ENCODE measurements at regions not wholly inside any gene's neighbourhood (a gene's known extent, or its start where the extent isn't known, plus 50 kb on each side); places are given as distances from the start of the nearest gene placed in this dataset.

- H3K79me2 ChIP-seq (replicated peaks; ENCODE audit: insufficient read depth, low read length) = no peaks in the 10 kb centered on the region
- TF ChIP-seq MXI1 (conservative IDR thresholded peaks at IDR 0.05; ENCODE audit: poor library complexity, severe bottlenecking) (no peak), EP300 (conservative IDR thresholded peaks at IDR 0.05; ENCODE audit: poor library complexity, severe bottlenecking) (no peak), POLR2AphosphoS5 (IDR thresholded peaks at IDR 0.05) (no peak), REST (IDR thresholded peaks at IDR 0.05; ENCODE audit: borderline replicate concordance) (no peak), RAD21 (conservative IDR thresholded peaks at IDR 0.05) (no peak), TAF1 (IDR thresholded peaks at IDR 0.05; ENCODE audit: low read depth) (no peak), CTCF (IDR thresholded peaks at IDR 0.05; ENCODE audit: poor library complexity, severe bottlenecking) (no peak), EZH2 (IDR thresholded peaks at IDR 0.05; ENCODE audit: borderline replicate concordance, insufficient read depth, low read length, poor library complexity, severe bottlenecking) (no peak), SMC3 (conservative IDR thresholded peaks at IDR 0.05; ENCODE audit: poor library complexity) (no peak)
- no peaks in the 10 kb centered on the region for H3K9me3 ChIP-seq (ENCODE audit: low read length)
- no peak overlapping the region for H3K9ac ChIP-seq (ENCODE audit: low read length)
- no peak overlapping the region for H3K27ac ChIP-seq (ENCODE audit: low read length)
- no peaks in the 10 kb centered on the region for H3K9me2 ChIP-seq (ENCODE audit: insufficient read depth, low read length)
- H3K27me3 ChIP-seq (ENCODE audit: insufficient read depth, low read depth, low read length) = no peaks in the 10 kb centered on the region
- H3F3A ChIP-seq (ENCODE audit: insufficient read depth, low read length, poor library complexity, severe bottlenecking) = no peaks in the 10 kb centered on the region
- no peaks in the 10 kb centered on the region for H4K20me1 ChIP-seq (ENCODE audit: insufficient read depth)
- H3K4me3 ChIP-seq (ENCODE audit: low read length) = no peak overlapping the region
- H3K36me3 ChIP-seq (ENCODE audit: insufficient read depth, low read length) = no peaks in the 10 kb centered on the region
- no peak overlapping the region for H2AFZ ChIP-seq (ENCODE audit: low read depth, low read length)
- no peak overlapping the region for H3K4me2 ChIP-seq (ENCODE audit: low read length)
Measured at GRCh38 chr11:121938076-121938475, 177.9 kb downstream of the BLID start.

- Histone ChIP-seq H3F3A (ENCODE audit: insufficient read depth, low read length, poor library complexity, severe bottlenecking) (no peaks in the 10 kb centered on the region), H3K4me2 (ENCODE audit: low read length) (no peak overlapping the region), H3K4me3 (ENCODE audit: low read length) (no peak overlapping the region), H3K36me3 (ENCODE audit: insufficient read depth, low read length) (no peaks in the 10 kb centered on the region), H3K79me2 (replicated peaks; ENCODE audit: insufficient read depth, low read length) (no peaks in the 10 kb centered on the region), H3K9me2 (ENCODE audit: insufficient read depth, low read length) (no peaks in the 10 kb centered on the region), H3K9ac (ENCODE audit: low read length) (no peak overlapping the region), H3K27me3 (ENCODE audit: insufficient read depth, low read depth, low read length) (no peaks in the 10 kb centered on the region), H2AFZ (ENCODE audit: low read depth, low read length) (no peak overlapping the region), H3K9me3 (ENCODE audit: low read length) (no peaks in the 10 kb centered on the region), H3K27ac (ENCODE audit: low read length) (no peak overlapping the region), H4K20me1 (ENCODE audit: insufficient read depth) (no peaks in the 10 kb centered on the region)
- TF ChIP-seq REST (IDR thresholded peaks at IDR 0.05; ENCODE audit: borderline replicate concordance) (no peak), POLR2AphosphoS5 (IDR thresholded peaks at IDR 0.05) (no peak), EP300 (conservative IDR thresholded peaks at IDR 0.05; ENCODE audit: poor library complexity, severe bottlenecking) (no peak), RAD21 (conservative IDR thresholded peaks at IDR 0.05) (no peak), TAF1 (IDR thresholded peaks at IDR 0.05; ENCODE audit: low read depth) (no peak), SMC3 (conservative IDR thresholded peaks at IDR 0.05; ENCODE audit: poor library complexity) (no peak), EZH2 (IDR thresholded peaks at IDR 0.05; ENCODE audit: borderline replicate concordance, insufficient read depth, low read length, poor library complexity, severe bottlenecking) (no peak), MXI1 (conservative IDR thresholded peaks at IDR 0.05; ENCODE audit: poor library complexity, severe bottlenecking) (no peak), CTCF (IDR thresholded peaks at IDR 0.05; ENCODE audit: poor library complexity, severe bottlenecking) (no peak)
Measured at GRCh38 chr11:121936781-121937447, 179.1 kb downstream of the BLID start.

All from neural cell (in vitro differentiated cells).